ENCODE measurements at regions not wholly inside any gene's neighbourhood (a gene's known extent, or its start where the extent isn't known, plus 50 kb on each side); places are given as distances from the start of the nearest gene placed in this dataset.

DNA sequence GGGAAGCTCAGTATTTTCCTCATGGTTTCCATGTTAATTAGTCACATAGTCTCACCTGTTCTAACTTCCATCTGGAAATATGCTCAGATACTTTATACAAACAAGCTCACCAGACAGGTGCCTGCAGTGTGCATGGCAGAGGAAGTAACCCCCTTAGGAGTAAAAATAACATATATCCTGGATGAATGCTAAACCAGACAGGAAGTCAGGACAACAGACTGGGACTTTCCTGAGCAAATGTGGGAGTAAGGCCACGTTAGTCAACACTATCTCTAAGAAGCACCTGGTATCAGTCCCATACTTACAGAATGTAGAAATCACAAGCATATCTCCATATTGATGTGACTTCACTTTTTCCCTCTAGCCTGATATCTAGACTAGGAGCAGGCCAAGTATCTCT lies 128.4 kb downstream of the SEC61B start:
- intact Hi-C loops (cut with DNase I; ENCODE audit: low total_unique reads) = loop anchor here (10.0 kb wide), 1 partner anchor 246 kb away; the partner anchor contains the start of gene TGFBR1
- ATAC-seq = no peak
- in situ Hi-C loops (cut with MboI; ENCODE audit: low sequenced_read_pairs in 4 of 4) = loop anchor here in 1 of 4 donors (10.0 kb wide), 1 partner anchor 464 kb away; no protein-coding TSS in a partner anchor

DNA sequence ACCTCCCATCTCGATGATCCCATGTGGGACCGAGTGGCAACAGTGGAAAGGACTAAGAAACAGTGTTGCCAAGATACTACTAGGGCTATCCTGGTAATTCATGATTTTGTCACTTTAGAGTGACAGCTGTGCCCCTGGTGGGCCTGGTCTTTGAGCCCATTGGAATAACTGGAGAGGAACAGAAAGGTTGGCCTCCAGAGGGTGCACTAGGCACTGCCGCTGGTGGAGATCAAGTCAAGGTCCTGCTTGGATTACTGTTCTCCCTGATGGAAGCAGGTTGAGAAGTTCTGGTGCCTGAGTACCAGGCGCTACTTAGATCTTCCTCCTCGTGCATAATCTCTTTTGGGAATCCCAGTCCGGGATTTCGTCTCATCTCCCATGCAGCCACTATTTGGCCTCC lies 129.6 kb downstream of the SEC61B start:
- H3K9me3 ChIP-seq = no peaks in the 10 kb centered on the region
- in situ Hi-C loops (cut with MboI; ENCODE audit: low sequenced_read_pairs in 4 of 4) = loop anchor here in 1 of 4 donors (10.0 kb wide), 1 partner anchor 463 kb away; no protein-coding TSS in a partner anchor
- DNase-seq (no peak), ATAC-seq (no peak)
- TF ChIP-seq, protein P1, sequence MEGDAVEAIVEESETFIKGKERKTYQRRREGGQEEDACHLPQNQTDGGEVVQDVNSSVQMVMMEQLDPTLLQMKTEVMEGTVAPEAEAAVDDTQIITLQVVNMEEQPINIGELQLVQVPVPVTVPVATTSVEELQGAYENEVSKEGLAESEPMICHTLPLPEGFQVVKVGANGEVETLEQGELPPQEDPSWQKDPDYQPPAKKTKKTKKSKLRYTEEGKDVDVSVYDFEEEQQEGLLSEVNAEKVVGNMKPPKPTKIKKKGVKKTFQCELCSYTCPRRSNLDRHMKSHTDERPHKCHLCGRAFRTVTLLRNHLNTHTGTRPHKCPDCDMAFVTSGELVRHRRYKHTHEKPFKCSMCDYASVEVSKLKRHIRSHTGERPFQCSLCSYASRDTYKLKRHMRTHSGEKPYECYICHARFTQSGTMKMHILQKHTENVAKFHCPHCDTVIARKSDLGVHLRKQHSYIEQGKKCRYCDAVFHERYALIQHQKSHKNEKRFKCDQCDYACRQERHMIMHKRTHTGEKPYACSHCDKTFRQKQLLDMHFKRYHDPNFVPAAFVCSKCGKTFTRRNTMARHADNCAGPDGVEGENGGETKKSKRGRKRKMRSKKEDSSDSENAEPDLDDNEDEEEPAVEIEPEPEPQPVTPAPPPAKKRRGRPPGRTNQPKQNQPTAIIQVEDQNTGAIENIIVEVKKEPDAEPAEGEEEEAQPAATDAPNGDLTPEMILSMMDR (IDR thresholded peaks at IDR 0.05 in 4 of 5, conservative IDR thresholded peaks at IDR 0.05 in 1 of 5) = no peak
- TF ChIP-seq POLR2A (IDR thresholded peaks at IDR 0.05) = no peak
- no peaks in the 10 kb centered on the region for H3K27me3 ChIP-seq
- H3K4me3 ChIP-seq = no peak overlapping the region
- H3K27ac ChIP-seq = no peak overlapping the region
- H3K4me1 ChIP-seq = peaks cover 13 to 15% of the 10 kb centered on the region in 2 donors
- intact Hi-C loops (cut with DNase I; ENCODE audit: low total_unique reads) = loop anchor here (2.0 to 10.0 kb wide), 2 partner anchors 55 to 247 kb away; partner anchors contain the start of gene TGFBR1
- H3K36me3 ChIP-seq = no peaks in the 10 kb centered on the region

More for the DNA sequence above, 128.4 kb downstream of the SEC61B start:
- TF ChIP-seq POLR2A (IDR thresholded peaks at IDR 0.05) = no peak
- TF ChIP-seq, protein P1 (IDR thresholded peaks at IDR 0.05 in 4 of 5, conservative IDR thresholded peaks at IDR 0.05 in 1 of 5) = no peak
- Histone ChIP-seq H3K4me3 (no peak overlapping the region), H3K36me3 (no peaks in the 10 kb centered on the region), H3K27ac (no peak overlapping the region), H3K9me3 (no peaks in the 10 kb centered on the region), H3K27me3 (no peaks in the 10 kb centered on the region), H3K4me1 (peaks cover 3 to 5% of the 10 kb centered on the region in 2 donors)
- no peak for DNase-seq

DNA sequence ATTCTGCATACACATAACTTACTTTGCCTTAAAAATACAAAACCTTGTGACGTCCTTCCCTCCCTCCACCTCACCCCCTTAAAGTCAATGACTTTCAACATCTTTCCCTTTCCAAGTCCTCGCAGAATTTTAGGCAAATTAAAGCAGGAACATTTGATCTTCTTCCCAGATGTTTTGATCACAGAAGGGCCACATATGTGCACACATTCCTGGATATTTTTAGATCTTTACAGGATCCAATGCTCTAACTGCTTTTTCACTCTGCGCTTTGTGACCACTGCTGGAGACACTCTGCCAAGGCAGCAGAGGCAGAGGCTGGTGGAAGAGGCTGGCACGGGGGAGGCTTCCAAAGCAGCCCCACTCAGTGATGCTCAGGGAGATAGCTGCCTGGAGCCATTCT lies 130.7 kb downstream of the SEC61B start:
- Histone ChIP-seq H3K27ac (peak overlapping the region in 2 of 4 donors; percentile 38 to 44), H3K36me3 (no peaks in the 10 kb centered on the region), H3K27me3 (no peaks in the 10 kb centered on the region), H3K4me3 (no peak overlapping the region), H3K9me3 (no peaks in the 10 kb centered on the region), H3K4me1 (peaks cover 20 to 21% of the 10 kb centered on the region in 2 donors)
- intact Hi-C loops (cut with DNase I; ENCODE audit: low total_unique reads) = loop anchor here (2.0 to 10.0 kb wide), 2 partner anchors 56 to 248 kb away; partner anchors contain the start of gene TGFBR1
- no peak for ATAC-seq
- no peak for DNase-seq
- TF ChIP-seq, protein P1 (IDR thresholded peaks at IDR 0.05 in 4 of 5, conservative IDR thresholded peaks at IDR 0.05 in 1 of 5) = no peak
- no peak for TF ChIP-seq POLR2A (IDR thresholded peaks at IDR 0.05)
- in situ Hi-C loops (cut with MboI; ENCODE audit: low sequenced_read_pairs in 4 of 4) = loop anchor here in 1 of 4 donors (10.0 kb wide), 1 partner anchor 462 kb away; no protein-coding TSS in a partner anchor

DNA sequence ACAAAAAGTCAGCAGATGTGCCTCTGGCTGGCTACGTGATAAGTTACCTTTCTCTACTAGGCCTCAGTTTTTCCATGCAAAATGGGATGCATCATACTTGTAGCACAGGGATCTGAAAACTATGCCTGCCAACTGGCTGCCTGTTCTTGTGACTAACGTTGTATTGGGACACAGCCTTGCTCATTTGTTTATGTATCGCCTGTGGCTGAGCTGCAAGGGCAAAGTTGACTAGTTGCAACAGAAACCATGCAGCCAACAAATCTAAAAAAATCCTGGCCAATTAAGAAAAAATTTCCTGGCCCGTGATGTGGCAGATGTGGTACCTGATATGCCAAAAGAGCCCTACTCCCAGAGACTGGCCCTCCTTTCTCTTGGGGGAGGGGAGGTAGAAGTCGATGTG lies 131.3 kb downstream of the SEC61B start:
- Histone ChIP-seq H3K36me3 (no peaks in the 10 kb centered on the region), H3K27ac (peak overlapping the region in 3 of 4 donors; percentile 20 to 44 (median 38)), H3K4me3 (no peak overlapping the region), H3K27me3 (no peaks in the 10 kb centered on the region), H3K4me1 (peaks cover 26 to 27% of the 10 kb centered on the region in 2 donors), H3K9me3 (no peaks in the 10 kb centered on the region)
- in situ Hi-C loops (cut with MboI; ENCODE audit: low sequenced_read_pairs in 4 of 4) (loop anchor here in 1 of 4 donors (10.0 kb wide), 1 partner anchor 461 kb away; no protein-coding TSS in a partner anchor), intact Hi-C loops (cut with DNase I; ENCODE audit: low total_unique reads) (loop anchor here (2.0 to 10.0 kb wide), 2 partner anchors 57 to 249 kb away; partner anchors contain the start of gene TGFBR1)
- ATAC-seq (no peak), DNase-seq (no peak)
- no peak for TF ChIP-seq POLR2A (IDR thresholded peaks at IDR 0.05)
- TF ChIP-seq, protein P1 (IDR thresholded peaks at IDR 0.05 in 4 of 5, conservative IDR thresholded peaks at IDR 0.05 in 1 of 5) = no peak
